Testis (tissue), 2 donors: ENCODE measurements at regions not wholly inside any gene's neighbourhood (a gene's known extent, or its start where the extent isn't known, plus 50 kb on each side); places are given as distances from the start of the nearest gene placed in this dataset.

Experiments
- DNase-seq: peaks from one replicate; pipeline ENCODE4 v3.0.0-alpha.2; 2019
- H3K27ac ChIP-seq, 2 donors: fragments of 200-600 bp; sonication (generic); one replicate each; pipeline ENCODE4 v1.5.1; 2019
- H3K27me3 ChIP-seq: fragments of 200-600 bp; sonication (generic); one replicate; pipeline ENCODE4 v1.5.1; 2019
- H3K36me3 ChIP-seq: fragments of 200-600 bp; sonication (generic); one replicate; pipeline ENCODE4 v1.5.1; 2017; ENCODE audit warnings: low read depth; ENCODE audit errors: missing control alignments
- H3K4me1 ChIP-seq: fragments of 200-600 bp; sonication (generic); one replicate; pipeline ENCODE4 v1.5.1; 2019
- H3K4me3 ChIP-seq, 2 donors: fragments of 200-600 bp; sonication (generic); one replicate each; pipeline ENCODE4 v1.5.1; 2017 to 2019
- H3K9me3 ChIP-seq: fragments of 200-600 bp; sonication (generic); one replicate; pipeline ENCODE4 v1.5.1; 2017
- POLR2A ChIP-seq: fragments of 450-650 bp; IDR thresholded peaks from one replicate; pipeline ENCODE4 v1.6.1; 2017; ENCODE audit warnings: antibody characterized with exemption, mild to moderate bottlenecking, moderate library complexity
- WGBS, 2 donors: methylation state at CpG; one replicate each; pipeline ENCODE4 v1.1.5; 2018; 5-methylcytosine and 5-hydroxymethylcytosine counted together
- intact Hi-C: fragments of 100-400 bp; cut with DNase I; formaldehyde crosslinking; loops from one replicate; pipeline ENCODE4 v1.15.1; 2023; ENCODE audit warnings: low total_unique reads
- TF ChIP-seq, protein P1 (sequence below), 3 experiments: fragments of 450-650 bp in 2 of 3; fragments of 200-600 bp in 1 of 3; sonication (generic) in 1 of 3; IDR thresholded peaks; one replicate each; pipeline ENCODE4 v1.5.1; 2016 to 2019; ENCODE audit warnings: antibody characterized with exemption in 3 of 3, mild to moderate bottlenecking in 2 of 3, moderate library complexity in 1 of 3

DNA sequence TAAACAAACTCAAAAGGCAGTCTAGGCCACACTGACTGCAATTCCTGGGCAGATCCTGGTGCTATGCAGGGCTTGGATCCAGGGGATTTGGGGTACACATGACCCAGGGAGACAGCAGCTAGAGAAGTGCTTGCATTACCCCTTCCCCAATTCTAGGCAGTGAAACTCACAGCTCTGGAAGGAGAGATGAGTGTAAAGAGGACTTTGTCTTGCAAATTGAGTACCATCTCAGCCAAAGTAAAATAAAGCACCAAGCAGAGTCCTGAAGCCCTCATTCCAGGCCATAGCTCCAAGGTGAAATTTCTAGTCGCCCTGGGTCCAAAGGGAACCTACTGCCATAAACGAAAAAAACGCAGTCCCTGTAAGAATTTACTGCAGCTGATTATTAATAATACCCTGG lies 644.9 kb upstream of the FLRT2 start:
- TF ChIP-seq, protein P1, sequence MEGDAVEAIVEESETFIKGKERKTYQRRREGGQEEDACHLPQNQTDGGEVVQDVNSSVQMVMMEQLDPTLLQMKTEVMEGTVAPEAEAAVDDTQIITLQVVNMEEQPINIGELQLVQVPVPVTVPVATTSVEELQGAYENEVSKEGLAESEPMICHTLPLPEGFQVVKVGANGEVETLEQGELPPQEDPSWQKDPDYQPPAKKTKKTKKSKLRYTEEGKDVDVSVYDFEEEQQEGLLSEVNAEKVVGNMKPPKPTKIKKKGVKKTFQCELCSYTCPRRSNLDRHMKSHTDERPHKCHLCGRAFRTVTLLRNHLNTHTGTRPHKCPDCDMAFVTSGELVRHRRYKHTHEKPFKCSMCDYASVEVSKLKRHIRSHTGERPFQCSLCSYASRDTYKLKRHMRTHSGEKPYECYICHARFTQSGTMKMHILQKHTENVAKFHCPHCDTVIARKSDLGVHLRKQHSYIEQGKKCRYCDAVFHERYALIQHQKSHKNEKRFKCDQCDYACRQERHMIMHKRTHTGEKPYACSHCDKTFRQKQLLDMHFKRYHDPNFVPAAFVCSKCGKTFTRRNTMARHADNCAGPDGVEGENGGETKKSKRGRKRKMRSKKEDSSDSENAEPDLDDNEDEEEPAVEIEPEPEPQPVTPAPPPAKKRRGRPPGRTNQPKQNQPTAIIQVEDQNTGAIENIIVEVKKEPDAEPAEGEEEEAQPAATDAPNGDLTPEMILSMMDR (IDR thresholded peaks at IDR 0.05): no peak
- no peak for TF ChIP-seq POLR2A
- no peak overlapping the region for H3K27ac ChIP-seq
- H3K9me3 ChIP-seq: no peaks in the 10 kb centered on the region
- no peaks in the 10 kb centered on the region for H3K36me3 ChIP-seq
- intact Hi-C loops: no loop called here
- 81 to 88% methylated on average over 3 of the region's 3 CpGs for WGBS, 2 donors
- no peak overlapping the region for H3K4me3 ChIP-seq
- H3K4me1 ChIP-seq: no peaks in the 10 kb centered on the region
- no peak for DNase-seq
- no peaks in the 10 kb centered on the region for H3K27me3 ChIP-seq

DNA sequence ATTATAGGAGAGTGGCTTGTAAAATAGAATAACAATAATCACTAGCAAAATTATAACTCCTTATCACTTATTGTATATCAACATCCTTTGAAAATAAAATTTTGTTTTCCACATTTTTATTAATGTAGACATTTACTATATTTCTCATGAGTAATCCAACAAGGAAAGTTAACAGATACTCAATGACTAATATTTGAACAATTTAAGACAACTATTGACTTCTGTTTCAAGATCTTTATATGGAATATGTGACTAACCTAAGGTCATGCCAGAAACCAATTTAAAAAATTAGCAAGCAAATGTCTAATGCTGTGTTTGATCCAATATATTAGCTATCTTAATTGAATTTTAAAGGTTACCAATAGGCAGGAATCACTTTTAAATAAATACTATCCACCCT lies 638.5 kb upstream of the FLRT2 start:
- no peaks in the 10 kb centered on the region for H3K36me3 ChIP-seq
- intact Hi-C loops: no loop called here
- H3K27ac ChIP-seq: no peak overlapping the region
- no peak overlapping the region for H3K4me3 ChIP-seq
- H3K4me1 ChIP-seq: no peaks in the 10 kb centered on the region
- TF ChIP-seq POLR2A: no peak
- TF ChIP-seq, protein P1 (IDR thresholded peaks at IDR 0.05): no peak
- H3K27me3 ChIP-seq: no peaks in the 10 kb centered on the region
- H3K9me3 ChIP-seq: no peaks in the 10 kb centered on the region
- DNase-seq: no peak

DNA sequence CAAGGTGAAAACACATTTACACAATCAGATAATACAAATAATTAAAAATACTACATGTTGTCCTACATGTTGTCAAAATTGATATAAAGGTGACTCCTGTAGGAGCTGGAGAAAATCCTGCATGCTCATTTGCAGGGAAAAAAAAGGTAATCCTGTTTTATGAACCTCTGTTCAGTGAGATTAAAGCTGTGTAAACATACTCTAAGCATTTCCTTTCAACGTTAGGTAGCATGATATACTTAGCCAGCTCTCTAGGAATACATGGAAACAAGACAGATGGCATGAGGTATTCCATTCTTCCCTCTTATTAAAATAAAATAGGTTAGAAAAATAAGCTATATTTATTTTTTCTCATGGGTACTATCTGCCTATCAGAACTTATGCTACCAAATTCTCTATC lies 635.7 kb upstream of the FLRT2 start:
- Histone ChIP-seq H3K9me3 (no peaks in the 10 kb centered on the region), H3K27ac (no peak overlapping the region), H3K36me3 (no peaks in the 10 kb centered on the region), H3K4me1 (no peaks in the 10 kb centered on the region), H3K27me3 (no peaks in the 10 kb centered on the region), H3K4me3 (no peak overlapping the region)
- no peak for TF ChIP-seq POLR2A
- TF ChIP-seq, protein P1 (IDR thresholded peaks at IDR 0.05): no peak
- no peak for DNase-seq
- WGBS, 2 donors: 61 to 73% methylated on average over 1 of the region's 1 CpG
- intact Hi-C loops: no loop called here

DNA sequence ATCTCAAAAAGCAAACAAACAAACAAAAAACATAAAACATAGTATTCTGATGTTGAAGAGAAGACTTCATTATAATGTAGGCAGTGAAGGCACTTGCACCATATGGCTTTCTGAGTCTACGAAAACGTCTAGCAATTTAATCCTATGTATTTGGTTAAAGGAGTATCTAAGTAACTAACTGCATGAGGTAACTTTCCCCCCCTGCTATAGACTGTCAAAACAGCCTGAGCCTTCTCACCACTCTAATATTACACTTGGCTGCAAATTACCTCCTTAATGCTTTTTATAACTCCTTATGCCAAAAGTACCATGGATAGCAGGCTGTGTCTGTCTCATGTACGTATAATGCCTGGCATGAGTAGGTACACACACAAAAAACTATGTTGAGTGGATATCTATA lies 607.6 kb upstream of the FLRT2 start:
- no peak for DNase-seq
- H3K4me3 ChIP-seq: no peak overlapping the region
- intact Hi-C loops: no loop called here
- no peak overlapping the region for H3K27ac ChIP-seq
- H3K9me3 ChIP-seq: no peaks in the 10 kb centered on the region
- TF ChIP-seq, protein P1 (IDR thresholded peaks at IDR 0.05): no peak
- TF ChIP-seq POLR2A: no peak
- H3K27me3 ChIP-seq: no peaks in the 10 kb centered on the region
- H3K36me3 ChIP-seq: no peaks in the 10 kb centered on the region
- WGBS, 2 donors: 86 to 89% methylated on average over 3 of the region's 3 CpGs
- no peaks in the 10 kb centered on the region for H3K4me1 ChIP-seq

DNA sequence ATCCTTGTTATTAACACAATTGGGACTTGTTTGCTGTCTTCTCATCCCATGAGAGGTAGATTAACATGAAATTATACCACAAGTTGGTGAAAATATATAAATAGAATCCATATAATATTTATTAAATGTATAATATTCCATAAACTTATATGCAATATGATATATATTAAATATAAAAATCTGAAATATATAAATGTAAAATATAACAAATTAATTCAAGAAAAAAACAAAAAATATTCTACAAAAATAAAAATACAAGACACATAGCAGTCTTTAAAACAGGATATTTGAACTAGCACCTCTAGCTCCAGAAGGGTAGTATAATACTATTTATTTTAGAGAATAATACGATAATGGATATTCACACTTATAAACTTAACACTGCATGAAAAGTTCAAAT lies 603.3 kb upstream of the FLRT2 start:
- Histone ChIP-seq H3K36me3 (no peaks in the 10 kb centered on the region), H3K4me3 (no peak overlapping the region), H3K4me1 (no peaks in the 10 kb centered on the region), H3K27me3 (no peaks in the 10 kb centered on the region), H3K27ac (no peak overlapping the region), H3K9me3 (no peaks in the 10 kb centered on the region)
- 87 to 94% methylated on average over 1 of the region's 1 CpG for WGBS, 2 donors
- intact Hi-C loops: no loop called here
- TF ChIP-seq, protein P1 (IDR thresholded peaks at IDR 0.05): no peak
- no peak for TF ChIP-seq POLR2A
- DNase-seq: no peak
